Peyer's patch (tissue), 4 donors: ENCODE measurements at regions not wholly inside any gene's neighbourhood (a gene's known extent, or its start where the extent isn't known, plus 50 kb on each side); places are given as distances from the start of the nearest gene placed in this dataset.

Source experiments
- DNase-seq, 3 donors: peaks; one replicate each; pipeline ENCODE4 v3.0.0-alpha.2; 2017 to 2019
- H3K27ac ChIP-seq, 4 donors: fragments of 200-600 bp; sonication (generic); one replicate each; pipeline ENCODE4 v1.5.1; 2016 to 2019
- H3K27me3 ChIP-seq, 2 donors: fragments of 200-600 bp; sonication (generic); one replicate each; pipeline ENCODE4 v1.5.1; 2019
- H3K36me3 ChIP-seq, 3 donors: fragments of 200-600 bp; sonication (generic); one replicate each; pipeline ENCODE4 v1.5.1; 2016 to 2019
- H3K4me1 ChIP-seq, 4 donors: fragments of 200-600 bp; sonication (generic); one replicate each; pipeline ENCODE4 v1.5.1; 2016 to 2019
- H3K4me3 ChIP-seq, 4 donors: fragments of 200-600 bp; sonication (generic); 1 replicate in 3 of 4; 2 replicates in 1 of 4; pipeline ENCODE4 v1.5.1; 2016 to 2019; ENCODE audit warnings: mild to moderate bottlenecking in 1 of 4
- H3K9me3 ChIP-seq, 4 donors: fragments of 200-600 bp; sonication (generic); one replicate each; pipeline ENCODE4 v1.5.1; 2016 to 2019; ENCODE audit warnings: mild to moderate bottlenecking in 1 of 4
- POLR2A ChIP-seq, 2 donors: fragments of 450-650 bp; IDR thresholded peaks; one replicate each; pipeline ENCODE4 v1.5.1; 2017; ENCODE audit warnings: antibody characterized with exemption in 2 of 2, mild to moderate bottlenecking in 2 of 2, moderate library complexity in 2 of 2
- TF ChIP-seq, protein P1 (sequence below), 6 experiments: fragments of 450-650 bp in 4 of 6; fragments of 200-600 bp in 2 of 6; sonication (generic) in 1 of 6; IDR thresholded peaks; one replicate each; pipeline ENCODE4 v1.5.1; 2017 to 2019; ENCODE audit warnings: antibody characterized with exemption in 6 of 6, mild to moderate bottlenecking in 3 of 6, moderate library complexity in 1 of 6

DNA sequence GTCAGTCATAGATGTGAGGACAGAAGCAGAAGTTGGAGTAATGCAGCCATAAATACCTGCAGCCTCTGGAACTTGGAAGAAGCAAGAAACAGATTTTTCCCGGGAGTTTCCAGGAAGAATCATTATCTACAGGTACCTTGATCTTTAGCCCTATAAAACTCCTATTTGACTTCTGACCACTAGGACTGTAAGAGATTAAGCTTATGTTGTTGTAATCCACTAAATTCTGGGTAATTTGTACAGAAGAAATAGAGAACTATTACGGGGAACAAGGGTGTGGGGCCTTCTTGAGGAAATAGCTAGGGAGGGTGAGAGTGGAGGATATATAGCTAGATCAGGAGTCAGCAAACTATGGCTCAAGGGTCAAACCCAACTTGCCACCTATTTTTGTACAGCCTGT is 353.2 kb downstream of the SLC4A3 start:
- Histone ChIP-seq H3K27ac (no peak overlapping the region), H3K36me3 (no peaks in the 10 kb centered on the region), H3K27me3 (no peaks in the 10 kb centered on the region), H3K9me3 (no peaks in the 10 kb centered on the region), H3K4me1 (no peaks in the 10 kb centered on the region), H3K4me3 (no peak overlapping the region)
- TF ChIP-seq, protein P1, sequence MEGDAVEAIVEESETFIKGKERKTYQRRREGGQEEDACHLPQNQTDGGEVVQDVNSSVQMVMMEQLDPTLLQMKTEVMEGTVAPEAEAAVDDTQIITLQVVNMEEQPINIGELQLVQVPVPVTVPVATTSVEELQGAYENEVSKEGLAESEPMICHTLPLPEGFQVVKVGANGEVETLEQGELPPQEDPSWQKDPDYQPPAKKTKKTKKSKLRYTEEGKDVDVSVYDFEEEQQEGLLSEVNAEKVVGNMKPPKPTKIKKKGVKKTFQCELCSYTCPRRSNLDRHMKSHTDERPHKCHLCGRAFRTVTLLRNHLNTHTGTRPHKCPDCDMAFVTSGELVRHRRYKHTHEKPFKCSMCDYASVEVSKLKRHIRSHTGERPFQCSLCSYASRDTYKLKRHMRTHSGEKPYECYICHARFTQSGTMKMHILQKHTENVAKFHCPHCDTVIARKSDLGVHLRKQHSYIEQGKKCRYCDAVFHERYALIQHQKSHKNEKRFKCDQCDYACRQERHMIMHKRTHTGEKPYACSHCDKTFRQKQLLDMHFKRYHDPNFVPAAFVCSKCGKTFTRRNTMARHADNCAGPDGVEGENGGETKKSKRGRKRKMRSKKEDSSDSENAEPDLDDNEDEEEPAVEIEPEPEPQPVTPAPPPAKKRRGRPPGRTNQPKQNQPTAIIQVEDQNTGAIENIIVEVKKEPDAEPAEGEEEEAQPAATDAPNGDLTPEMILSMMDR (IDR thresholded peaks at IDR 0.05), result no peak
- TF ChIP-seq POLR2A (IDR thresholded peaks at IDR 0.05), result no peak
- no peak for DNase-seq

DNA sequence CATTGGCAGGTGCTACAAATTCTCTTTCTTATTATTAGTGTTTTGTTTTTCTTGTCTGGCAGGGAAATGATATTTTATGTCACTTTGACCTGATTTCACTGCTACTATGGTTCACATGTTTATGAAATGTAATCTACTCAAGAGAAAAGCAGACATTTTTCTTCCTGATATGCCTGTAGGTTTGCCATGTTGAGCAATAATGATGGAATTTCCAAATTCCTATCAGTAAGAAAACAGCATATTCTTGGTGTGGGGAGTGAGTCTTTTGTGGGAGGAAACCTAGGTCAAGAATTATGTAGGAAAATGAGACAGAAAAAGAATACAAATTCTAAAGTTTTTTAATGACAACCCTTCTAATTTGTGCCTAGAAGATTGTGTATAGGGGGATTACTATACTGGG is 356.4 kb downstream of the SLC4A3 start:
- H3K4me1 ChIP-seq, result no peaks in the 10 kb centered on the region
- H3K36me3 ChIP-seq, result no peaks in the 10 kb centered on the region
- no peak for DNase-seq
- H3K4me3 ChIP-seq, result no peak overlapping the region
- no peak overlapping the region for H3K27ac ChIP-seq
- H3K9me3 ChIP-seq, result no peaks in the 10 kb centered on the region
- no peaks in the 10 kb centered on the region for H3K27me3 ChIP-seq
- TF ChIP-seq POLR2A (IDR thresholded peaks at IDR 0.05), result no peak
- TF ChIP-seq, protein P1 (IDR thresholded peaks at IDR 0.05), result no peak

DNA sequence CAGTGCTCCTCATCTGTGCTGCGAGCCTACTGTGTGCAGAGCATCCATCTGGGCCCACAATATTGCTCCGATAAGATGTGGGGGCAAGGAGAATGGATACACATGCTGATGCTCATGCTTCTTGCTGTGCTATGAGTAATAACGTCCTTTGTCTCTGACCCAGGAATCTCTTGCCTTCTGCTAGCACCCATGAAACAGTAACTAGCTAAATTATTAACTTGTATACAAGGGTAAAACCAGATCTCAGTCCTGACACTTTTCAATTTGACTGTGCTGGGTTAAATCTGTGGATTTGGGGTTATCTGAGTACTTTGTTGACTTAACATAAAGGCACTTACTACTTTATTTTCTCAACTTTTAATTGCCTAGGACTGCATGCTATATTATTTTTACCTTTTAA is 357.6 kb downstream of the SLC4A3 start:
- Histone ChIP-seq H3K27ac (no peak overlapping the region), H3K4me1 (no peaks in the 10 kb centered on the region), H3K4me3 (no peak overlapping the region), H3K27me3 (no peaks in the 10 kb centered on the region), H3K36me3 (no peaks in the 10 kb centered on the region), H3K9me3 (no peaks in the 10 kb centered on the region)
- no peak for DNase-seq
- TF ChIP-seq POLR2A (IDR thresholded peaks at IDR 0.05), result no peak
- TF ChIP-seq, protein P1 (IDR thresholded peaks at IDR 0.05), result no peak

DNA sequence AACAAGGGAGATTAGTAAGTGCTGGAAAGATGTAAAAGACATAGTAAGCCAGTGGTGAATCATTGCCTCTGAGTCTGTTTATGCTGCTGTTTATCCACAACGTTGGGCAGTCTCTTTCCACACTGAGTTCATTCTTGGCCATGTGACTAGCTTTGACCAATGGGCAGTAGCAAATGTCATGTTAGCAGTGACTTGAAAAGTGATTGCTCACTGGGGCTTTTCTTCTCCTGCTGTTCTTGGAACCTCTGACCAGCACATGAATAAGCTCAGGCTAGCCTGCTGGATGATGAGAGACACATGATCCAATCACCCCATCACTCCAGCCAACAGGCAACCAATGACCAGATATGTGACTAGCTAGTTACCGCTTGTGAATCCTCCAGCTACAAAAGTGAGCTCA is 360.4 kb downstream of the SLC4A3 start:
- no peaks in the 10 kb centered on the region for H3K36me3 ChIP-seq
- H3K27ac ChIP-seq, result no peak overlapping the region
- H3K27me3 ChIP-seq, result no peaks in the 10 kb centered on the region
- H3K9me3 ChIP-seq, result no peaks in the 10 kb centered on the region
- no peak overlapping the region for H3K4me3 ChIP-seq
- TF ChIP-seq, protein P1 (IDR thresholded peaks at IDR 0.05), result no peak
- no peak for TF ChIP-seq POLR2A (IDR thresholded peaks at IDR 0.05)
- no peak for DNase-seq
- no peaks in the 10 kb centered on the region for H3K4me1 ChIP-seq

DNA sequence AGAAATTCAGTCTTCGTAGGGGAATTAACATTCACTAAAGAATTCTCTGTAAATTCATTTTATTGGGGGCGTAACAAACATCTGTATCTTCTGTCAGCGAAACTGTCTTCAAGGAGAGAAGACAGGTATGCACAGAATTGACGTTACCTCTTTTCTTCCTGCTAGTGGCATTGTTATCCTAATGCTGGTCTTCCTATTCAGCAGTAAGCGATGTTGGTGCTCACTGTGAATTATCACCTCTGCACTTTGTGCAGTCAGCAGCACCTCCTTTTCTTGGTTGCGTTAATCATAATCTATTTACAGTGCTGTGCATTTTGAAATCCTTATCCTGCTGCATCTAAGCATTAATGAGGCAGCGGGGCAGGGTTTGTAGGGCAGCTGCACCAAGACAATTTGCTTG is 362.3 kb downstream of the SLC4A3 start:
- DNase-seq, result no peak
- Histone ChIP-seq H3K9me3 (no peaks in the 10 kb centered on the region), H3K4me3 (no peak overlapping the region), H3K27ac (no peak overlapping the region), H3K36me3 (no peaks in the 10 kb centered on the region), H3K27me3 (no peaks in the 10 kb centered on the region), H3K4me1 (no peaks in the 10 kb centered on the region)
- TF ChIP-seq, protein P1 (IDR thresholded peaks at IDR 0.05), result no peak
- TF ChIP-seq POLR2A (IDR thresholded peaks at IDR 0.05), result no peak

DNA sequence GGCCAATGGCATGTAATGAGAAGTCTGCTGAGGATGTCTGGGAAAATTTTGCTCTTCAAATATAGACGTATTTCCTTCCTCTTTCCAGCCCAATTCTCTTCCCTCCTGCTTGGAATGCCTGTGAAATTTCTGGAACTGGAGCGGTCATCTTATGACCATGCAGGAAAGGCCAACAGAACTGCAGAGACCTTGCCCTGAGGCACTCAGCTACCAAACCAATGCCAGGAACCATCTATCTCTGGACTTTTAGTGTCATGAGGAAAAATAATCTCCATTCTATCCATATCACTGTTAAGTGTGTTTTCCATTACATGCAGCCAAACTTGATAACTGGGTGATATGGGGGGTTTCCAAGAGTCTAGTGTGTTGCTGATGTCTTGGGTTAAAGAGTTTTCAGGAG is 363.7 kb downstream of the SLC4A3 start:
- H3K9me3 ChIP-seq, result no peaks in the 10 kb centered on the region
- no peak overlapping the region for H3K27ac ChIP-seq
- TF ChIP-seq, protein P1 (IDR thresholded peaks at IDR 0.05), result no peak
- no peak for TF ChIP-seq POLR2A (IDR thresholded peaks at IDR 0.05)
- no peak for DNase-seq
- H3K27me3 ChIP-seq, result no peaks in the 10 kb centered on the region
- no peaks in the 10 kb centered on the region for H3K36me3 ChIP-seq
- H3K4me3 ChIP-seq, result no peak overlapping the region
- H3K4me1 ChIP-seq, result no peaks in the 10 kb centered on the region
